GM12801 (cell line): ENCODE measurements at regions not wholly inside any gene's neighbourhood (a gene's known extent, or its start where the extent isn't known, plus 50 kb on each side); places are given as distances from the start of the nearest gene placed in this dataset.

ENCODE experiments used
- TF ChIP-seq, protein P1 (sequence below): IDR thresholded peaks from one replicate; pipeline ENCODE4 v1.5.1; 2011; ENCODE audit warnings: control low read depth; ENCODE audit not compliant: insufficient read length; ENCODE audit errors: extremely low read depth

DNA sequence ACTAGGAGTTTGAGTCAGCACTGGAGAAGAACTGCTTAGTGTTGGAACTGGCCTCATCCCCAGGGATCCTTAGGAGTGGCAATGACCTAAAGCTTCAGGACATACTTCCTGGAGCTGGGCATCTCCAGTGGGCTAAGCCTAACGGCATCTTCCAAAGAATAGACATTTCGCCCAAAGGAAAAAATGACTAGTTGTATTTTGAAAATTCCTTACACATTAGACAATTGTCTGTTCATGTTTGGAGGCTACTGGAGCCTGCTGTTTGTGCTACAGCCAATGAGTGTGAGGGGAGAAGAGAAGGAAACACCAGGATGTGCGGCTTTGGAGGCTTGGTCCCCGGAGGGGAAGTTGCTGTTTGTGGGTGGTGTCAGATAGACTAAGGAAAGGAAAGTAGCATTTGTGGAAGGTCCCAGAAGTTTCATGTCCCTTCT lies 77.6 kb downstream of the POLR2M start:
- TF ChIP-seq, protein P1, sequence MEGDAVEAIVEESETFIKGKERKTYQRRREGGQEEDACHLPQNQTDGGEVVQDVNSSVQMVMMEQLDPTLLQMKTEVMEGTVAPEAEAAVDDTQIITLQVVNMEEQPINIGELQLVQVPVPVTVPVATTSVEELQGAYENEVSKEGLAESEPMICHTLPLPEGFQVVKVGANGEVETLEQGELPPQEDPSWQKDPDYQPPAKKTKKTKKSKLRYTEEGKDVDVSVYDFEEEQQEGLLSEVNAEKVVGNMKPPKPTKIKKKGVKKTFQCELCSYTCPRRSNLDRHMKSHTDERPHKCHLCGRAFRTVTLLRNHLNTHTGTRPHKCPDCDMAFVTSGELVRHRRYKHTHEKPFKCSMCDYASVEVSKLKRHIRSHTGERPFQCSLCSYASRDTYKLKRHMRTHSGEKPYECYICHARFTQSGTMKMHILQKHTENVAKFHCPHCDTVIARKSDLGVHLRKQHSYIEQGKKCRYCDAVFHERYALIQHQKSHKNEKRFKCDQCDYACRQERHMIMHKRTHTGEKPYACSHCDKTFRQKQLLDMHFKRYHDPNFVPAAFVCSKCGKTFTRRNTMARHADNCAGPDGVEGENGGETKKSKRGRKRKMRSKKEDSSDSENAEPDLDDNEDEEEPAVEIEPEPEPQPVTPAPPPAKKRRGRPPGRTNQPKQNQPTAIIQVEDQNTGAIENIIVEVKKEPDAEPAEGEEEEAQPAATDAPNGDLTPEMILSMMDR, result no peak

DNA sequence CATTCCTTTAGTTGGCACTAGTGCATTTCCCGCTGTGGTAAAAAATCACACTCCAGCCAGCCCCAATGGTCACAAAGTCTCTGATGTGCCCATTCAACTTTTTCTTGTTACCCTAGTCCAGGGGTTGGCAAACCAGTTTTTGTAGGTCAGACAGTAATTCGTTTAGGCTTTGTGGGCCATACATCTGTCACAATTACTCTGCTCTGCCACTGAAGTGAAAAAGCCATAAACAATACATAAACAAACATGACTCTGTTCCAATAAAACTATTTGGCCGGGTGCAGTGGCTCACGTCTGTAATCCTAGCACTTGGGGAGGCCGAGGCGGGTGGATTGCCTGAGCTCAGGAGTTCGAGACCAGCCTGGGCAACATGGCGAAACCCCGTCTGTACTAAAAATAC lies 78.5 kb downstream of the POLR2M start:
- TF ChIP-seq, protein P1, result no peak

DNA sequence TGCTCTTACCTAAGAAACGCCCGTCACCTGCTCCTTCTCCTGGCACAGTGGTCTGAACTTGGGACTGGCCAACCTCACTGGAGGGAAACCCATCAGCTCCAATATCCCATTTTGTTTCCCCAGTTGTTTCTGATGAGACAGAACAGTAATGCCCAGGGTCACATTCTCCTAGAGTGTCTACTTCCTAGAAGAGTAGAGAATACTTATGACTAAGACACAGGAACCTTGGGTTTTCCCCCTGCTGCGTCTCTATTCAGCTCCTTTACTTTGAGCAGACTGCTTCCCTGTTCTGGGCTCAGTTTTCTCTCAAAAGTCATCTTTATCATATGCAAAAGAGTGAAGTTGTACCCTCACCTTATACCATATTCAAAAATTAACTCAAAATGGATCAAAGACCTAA lies 79.4 kb downstream of the POLR2M start:
- TF ChIP-seq, protein P1, result no peak

DNA sequence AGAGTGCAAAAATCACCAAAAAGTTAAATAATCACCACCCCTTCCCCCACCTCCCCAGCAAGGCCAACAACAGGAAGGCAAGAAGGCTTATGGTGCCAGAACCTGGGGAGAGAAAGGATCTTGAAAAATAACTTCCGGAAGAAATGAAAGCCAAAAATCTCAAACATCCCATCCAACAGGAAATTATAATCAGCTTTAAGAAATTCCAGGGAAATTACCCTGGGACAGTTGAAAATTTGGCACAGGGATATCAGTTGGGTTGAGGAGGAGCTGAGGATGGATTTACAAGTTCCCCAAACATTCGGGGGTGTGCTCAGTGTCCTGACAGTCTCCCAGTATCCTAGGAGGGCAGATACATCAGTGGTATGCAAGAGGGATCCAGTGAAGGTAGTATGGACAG lies 82.7 kb downstream of the POLR2M start:
- TF ChIP-seq, protein P1, result no peak

DNA sequence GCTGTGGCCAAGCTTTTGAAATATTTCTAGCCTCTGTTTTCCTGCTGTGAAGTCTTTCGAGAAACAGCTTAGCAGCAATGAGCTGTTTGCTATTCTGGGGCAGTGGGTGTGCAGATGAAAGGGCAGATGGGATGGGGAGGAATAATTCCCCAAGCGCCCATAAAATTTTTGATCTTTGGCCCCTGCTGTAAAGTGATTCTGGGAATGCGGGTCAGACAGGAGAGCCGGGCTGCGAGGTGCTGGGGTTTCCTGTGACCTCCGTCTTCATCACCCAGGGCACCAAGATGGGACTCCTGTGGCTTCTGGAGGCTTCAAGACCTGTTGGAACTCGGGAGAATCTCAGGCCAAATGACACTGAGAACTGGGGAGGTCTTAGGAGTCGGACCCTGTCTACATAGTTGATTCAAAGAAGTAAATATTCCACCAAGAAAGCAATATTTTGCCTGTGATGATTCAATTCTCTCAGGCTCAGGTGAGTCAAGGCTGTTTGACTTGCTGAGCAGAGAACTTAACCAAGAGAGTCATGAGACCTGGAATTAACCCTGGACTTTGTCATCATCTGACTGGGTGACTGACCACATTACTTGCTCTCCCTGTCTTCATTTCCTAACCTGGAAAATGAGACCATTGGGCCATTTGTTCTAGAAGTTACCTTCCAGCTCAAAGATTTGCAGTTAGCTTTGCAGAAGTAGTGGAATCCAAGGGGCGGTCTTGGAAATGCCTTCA lies 86.4 kb downstream of the POLR2M start:
- TF ChIP-seq, protein P1, result no peak

DNA sequence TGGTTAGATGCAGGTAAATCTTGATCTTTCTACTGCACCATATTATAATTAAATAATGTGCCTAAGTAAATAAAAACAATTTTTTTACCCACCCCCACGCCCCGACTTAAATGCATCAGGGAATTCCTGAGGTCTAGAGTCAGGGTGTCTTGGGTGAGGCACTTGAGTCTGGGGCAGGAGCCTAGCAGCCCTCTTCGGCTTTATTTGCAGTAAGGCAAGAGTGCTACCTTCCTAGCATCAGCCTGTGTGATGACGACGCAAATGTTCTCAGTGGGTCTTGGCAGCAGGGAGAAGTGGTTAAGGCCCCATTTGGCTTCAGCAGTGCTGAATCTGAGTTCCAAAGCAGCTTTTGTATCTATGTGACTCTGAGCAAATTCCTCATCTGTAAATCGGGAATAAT lies 88.7 kb downstream of the POLR2M start:
- TF ChIP-seq, protein P1, result no peak

DNA sequence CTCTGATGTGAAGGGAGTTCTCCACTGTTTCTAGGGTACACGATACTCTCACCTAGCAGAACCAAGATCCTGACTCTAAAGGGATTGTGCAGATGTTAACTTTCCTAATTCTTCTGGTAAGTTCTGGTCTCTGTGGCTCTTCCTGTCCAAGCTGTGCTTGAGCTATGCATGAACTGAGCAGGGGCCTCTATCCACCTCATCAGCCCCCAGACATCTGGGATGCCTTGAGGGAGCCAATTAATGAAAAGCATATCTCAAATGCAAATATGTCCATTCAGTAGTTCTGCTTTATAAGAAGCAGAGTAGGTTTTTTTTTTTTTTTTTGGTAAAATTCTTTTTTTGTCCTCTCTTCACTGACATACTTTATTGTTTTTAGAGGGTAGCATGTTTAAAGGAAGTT lies 89.6 kb downstream of the POLR2M start:
- TF ChIP-seq, protein P1, result no peak

DNA sequence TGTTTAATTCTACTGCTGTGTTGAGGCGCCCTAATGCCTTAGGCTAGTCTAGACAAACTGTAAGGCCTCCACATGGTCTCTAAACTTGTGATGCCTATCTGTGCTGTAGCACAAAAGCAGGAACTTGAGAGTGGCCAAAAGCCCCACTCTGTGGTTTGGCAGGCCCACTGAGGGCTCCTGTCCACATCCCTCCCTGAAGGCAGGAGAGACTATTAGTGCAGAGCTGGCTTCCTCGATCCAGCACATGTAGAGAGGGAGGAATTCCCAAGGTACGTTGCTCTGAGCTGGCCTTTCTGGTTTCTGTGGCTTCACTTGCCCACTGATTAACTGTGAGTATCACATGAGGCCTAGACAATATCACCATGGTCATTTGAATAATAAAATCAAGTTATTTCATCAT lies 90.6 kb downstream of the POLR2M start:
- TF ChIP-seq, protein P1, result no peak
